ENCODE measurements at regions not wholly inside any gene's neighbourhood (a gene's known extent, or its start where the extent isn't known, plus 50 kb on each side); places are given as distances from the start of the nearest gene placed in this dataset.

DNA sequence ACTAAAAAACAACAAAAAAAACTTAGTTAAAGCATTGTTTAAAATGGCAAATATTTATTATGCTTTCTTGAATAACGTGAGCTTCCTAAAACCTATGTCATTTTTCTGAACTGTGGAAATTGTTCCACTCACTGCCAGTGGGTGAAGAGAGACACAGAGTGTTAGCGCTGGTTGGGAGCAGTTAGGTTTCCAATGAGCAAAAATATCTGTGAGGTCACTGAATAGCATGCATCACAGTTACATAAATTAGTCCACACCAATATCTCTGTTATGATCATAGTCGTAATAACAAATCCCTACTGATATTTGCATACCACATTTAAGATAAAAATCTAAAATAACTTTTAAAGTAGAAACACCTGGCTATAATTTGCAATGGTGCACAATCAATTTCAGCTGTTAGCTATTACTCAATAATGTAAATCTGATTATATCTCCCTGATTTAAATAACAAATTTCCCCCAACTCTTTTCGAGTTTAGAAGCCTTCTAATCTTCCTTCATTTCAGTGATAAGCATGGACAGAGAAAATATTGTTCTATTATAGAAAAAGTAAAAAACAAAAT is 1094.0 kb upstream of the KLHL29 start:
- no peak for DNase-seq

DNA sequence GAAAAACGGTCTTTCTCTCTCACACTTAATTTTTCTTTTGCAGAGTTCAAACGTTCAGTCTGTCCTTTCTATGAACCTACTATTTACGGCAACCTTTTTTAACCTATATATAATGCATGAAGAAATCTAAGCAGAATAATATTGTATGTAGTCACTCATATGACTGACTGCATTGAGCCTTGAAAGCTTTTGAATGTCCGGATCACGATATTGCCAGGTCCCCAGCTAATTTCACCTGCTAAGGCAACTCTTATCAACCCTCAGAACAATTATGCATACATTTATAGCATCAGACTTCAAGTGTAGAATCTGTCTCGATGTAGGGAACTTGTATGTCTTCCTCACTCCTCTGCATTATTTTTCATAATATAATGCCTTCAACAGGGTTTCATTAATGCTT is 1083.8 kb upstream of the KLHL29 start:
- no peak for DNase-seq

DNA sequence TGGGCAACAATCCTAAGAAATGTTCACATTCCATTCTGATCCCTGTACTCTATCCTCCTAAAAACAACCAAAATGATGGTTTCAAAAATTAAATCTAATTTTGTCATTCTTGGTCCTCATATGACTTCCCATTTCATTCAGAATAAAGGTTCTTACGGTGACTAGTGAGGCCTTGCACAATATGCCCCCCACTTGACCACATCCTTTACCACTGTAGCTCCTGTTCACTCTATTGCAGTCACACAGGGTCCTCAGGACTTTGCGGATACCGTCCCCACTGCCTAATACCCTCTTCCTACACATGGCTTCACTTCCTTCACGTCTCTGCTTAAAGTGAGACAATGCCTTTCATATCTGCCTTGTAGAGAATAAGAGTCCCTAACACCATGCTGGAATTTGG is 1058.7 kb upstream of the KLHL29 start:
- DNase-seq: no peak

DNA sequence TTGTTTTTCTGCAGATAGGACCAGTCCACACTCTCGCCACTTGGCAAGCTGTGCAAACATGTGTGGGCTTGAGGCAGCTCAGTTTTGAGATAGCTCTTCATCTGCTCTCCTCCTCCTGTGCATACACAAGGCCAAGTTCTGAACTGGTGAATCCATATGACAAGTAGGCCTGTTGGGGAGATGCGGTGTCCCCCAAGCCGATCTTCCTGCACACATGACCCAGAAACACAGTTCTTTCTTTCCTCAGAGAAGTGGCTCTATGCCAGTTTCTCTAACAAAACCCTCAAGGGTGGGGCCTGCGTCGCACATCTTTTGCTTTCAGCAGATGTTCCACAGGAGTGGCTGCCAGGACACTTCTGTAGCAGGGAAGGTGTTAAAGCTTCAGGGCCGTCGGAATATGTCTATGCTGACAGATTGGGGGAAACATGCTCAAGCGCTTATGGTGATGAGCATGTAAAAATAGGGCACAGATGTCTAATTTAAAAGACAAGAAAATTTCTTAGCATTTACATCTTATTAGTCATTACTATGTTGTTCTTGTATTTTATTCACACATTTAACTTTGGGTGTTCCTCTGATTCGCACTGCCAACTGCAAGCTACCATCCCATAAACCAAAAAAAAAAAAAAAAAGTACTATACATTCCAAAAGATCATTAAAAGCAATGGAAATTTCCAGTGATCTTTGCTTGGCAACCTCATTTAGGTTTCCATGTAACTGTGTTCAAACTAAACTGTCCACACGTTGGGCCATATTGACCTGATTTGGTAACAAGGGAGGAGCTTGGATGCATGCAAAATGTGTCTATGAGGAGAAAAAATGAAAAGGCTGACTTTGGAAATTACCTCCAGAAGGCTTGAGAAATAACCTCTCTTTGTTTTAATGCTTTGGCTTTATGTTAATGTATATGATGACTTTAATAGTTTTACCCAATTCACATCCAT is 1055.5 kb upstream of the KLHL29 start:
- DNase-seq: no peak

DNA sequence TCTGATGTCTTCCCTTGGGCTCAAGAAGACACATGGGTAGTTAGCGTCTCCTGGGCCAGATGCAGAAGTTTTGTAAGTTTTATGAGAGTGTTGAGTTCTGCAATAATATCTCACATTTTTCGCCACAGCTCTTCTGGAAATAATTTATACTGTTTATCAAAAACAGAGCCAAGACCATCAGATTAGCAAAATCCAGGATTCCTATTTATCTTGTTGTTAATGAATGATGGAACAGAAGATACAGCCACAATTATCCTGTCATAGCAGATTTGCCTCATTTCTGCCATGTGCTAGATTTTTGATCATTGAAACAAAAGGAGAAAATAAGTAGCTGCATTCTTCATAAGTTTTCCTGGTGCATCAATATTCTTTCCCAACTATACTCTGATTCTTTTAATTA is 1048.6 kb upstream of the KLHL29 start:
- DNase-seq: no peak

DNA sequence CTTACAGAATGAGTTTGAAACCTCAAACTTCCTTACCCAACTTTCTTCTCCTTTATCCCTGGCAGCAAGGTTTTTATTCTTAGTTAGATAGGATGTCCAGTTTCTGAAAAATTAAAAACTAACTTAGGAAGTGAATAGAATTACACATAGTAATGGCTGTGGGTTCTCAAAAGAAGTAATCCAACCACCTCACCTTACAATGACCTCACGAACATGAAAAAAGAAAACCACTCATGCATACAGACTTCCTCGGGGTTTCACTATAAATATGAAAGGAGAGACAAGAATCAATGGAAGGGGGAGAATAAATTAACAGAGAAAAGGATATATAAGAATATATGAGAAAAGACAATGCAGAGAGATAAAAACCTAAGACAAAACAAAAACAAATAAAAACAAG is 1044.3 kb upstream of the KLHL29 start:
- no peak for DNase-seq

DNA sequence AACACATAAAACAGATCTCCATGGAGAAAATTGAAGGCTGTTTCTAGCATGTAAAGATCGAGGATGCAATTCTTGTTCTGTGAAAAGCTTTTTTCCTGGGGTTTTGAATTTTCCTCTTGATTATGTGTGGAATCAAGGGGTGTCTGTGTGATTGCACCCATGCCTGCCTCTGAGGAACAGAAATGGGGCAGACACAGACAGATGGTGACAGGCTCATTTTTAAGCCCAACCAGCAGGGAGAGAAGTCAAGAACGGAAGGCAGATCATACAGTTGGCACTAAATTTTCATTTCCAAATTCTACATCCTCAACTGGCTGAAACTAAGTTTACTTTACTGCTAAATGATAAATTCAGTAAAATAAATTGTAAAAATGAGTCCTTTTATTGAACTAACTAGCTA is 1037.7 kb upstream of the KLHL29 start:
- no peak for DNase-seq

DNA sequence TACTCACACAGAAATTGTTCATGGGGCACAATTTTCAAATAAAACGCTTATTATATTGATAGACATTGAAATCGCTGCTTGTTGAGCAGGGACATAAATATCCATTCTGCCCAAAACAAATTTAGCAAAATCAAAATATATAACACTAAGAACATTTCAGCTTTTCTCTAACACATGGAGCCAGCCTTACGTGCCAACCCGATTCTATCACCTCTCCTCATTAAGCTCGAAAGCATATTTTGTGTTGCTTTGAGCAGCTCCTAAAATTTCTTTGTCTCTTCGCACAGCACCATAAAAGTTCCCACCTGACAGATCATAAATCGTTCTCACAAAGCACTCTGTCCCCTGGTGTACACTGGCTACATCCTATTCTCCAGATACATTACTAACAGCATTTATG is 1034.4 kb upstream of the KLHL29 start:
- DNase-seq: no peak

DNA sequence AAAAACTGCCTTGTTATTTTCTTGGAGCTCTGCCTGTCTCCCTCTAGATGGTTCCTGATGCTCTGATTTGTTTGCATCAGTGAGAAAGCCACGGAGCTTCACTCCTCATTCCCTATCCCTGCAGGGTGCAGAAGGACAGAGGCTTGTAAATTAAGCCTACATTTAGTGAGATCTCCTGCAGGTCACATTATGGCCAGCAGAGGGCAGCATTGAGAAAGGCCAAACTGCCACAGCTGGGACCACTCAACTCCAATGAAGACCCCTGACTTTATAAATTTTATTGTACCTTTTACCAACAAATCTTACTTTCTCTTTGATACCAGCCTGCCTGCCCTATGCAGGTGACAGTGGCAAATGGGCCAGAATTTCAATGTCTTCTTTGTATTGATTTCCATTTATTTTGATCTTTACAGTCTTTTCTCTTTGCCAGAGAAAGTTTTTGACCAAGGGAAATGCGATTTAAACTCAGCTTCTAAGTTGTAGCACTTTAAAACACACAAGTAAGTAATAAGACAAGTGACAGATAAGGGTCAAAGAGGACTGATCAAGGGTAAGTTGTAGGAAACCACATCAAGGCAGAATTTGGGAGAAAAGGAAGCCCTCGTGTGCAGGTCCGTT is 1029.1 kb upstream of the KLHL29 start:
- peak in 1 of 2 experiments; percentile 12 for DNase-seq

DNA sequence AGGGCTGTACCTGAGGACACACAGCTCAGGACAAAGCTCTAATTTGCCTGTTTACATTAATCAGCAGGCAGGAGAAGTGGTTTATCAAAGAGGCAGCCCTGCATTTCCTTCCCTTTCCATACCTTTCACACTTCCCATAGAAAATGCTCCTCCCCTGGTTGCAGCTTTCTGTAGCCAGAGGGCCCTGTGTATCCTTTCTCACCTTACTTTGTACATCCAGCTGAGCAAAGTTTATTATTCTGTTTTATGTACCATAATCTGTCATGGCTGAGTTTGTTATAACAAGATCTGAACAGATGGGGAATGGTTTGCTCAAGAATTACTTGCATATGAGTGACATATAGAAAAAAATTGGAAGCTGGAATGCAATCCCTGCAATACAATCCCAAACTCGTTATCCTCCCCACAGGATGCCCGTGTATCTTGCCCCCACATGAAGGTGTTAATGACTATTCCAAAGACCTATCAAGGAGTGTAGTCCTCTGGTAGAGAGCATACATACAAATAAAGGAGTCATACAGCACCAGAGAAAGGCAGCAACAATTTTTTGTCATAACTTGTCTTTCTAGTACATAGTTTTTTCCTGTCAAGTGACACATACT is 1025.8 kb upstream of the KLHL29 start:
- DNase-seq: no peak

DNA sequence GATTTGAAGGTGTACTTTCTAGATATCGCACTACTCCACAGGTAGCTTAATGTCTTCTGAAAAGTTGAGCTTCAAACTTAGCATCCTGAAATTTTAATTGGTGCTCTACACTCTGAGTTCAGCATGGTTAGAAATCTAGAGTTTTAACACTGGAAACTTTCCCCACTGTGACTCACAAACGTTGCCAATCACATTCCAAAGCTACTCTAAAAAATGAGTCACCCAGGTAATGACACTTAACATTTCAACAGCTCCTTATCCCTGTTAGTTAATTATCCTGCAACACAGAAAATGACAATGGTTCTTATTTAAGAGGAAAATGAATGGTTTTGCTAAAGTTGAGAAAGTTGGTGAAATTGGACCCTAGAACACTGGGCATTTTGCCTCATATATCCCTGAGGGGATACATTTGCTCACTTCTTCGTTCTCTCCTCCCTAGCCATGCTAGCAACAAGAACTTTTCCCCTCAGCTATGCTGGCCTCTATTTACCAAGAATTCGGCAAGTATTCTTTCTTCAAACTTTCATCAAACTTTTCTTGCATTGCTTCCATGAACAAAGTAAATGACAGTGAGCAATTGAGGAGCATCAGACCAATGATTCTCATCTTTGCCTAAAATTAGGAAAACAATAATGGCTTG is 1024.1 kb upstream of the KLHL29 start:
- no peak for DNase-seq

DNA sequence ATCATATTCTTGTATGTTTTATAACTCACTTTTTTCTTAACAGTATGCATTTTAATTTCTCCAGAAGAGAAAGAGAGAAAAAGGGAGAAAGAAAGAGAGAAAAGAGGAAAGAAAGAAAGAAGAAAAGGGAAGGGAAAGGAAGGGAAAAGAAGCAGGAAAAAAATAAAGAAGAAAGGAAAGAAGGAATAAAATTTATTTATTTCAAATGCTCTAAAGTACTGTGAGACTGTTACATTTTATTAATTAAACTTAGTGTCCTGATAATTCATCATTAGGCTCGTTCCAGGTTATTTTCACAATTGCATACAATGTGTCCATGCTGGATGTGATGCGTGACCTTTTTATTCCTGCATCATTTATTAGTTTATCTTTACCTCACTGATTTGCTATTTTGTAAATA is 1023.4 kb upstream of the KLHL29 start:
- DNase-seq: no peak

DNA sequence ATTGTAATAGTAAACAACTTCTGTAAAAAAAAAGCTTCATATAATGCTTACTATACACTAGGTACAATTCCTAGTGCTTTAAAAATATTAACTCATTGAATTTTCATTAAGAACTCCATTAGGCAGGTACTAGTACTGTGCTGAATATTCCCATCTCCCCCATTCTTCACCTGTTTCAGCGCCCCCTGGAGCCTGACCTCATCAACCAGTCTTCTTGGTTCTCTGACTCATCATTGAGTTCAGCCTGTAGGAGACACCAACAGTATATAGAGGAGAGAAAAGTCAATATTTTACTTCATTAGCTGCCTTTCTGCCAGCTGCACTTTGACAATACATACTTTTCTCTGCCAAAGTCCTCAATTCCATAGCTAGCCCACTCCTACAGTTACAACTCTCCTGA is 1009.9 kb upstream of the KLHL29 start:
- no peak for DNase-seq

DNA sequence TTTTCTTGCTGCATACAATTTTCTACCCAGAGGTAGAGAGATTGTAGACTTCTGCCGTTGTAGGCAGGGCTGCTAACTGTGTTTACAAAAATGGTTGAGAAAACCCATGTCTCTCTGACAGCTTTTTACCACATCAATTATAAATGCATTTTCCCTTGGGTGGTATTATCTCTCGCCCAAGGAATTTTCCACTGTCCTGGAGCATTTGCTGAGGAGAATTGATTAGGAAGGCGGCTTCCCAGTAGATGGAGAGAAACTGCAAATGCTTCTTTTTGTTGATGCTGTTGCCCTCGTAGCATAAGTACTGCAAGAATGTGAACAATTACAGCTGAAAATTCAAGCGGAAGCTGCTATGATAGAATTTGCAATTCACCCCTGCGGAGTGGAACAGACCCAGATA is 1007.7 kb upstream of the KLHL29 start:
- DNase-seq: no peak

DNA sequence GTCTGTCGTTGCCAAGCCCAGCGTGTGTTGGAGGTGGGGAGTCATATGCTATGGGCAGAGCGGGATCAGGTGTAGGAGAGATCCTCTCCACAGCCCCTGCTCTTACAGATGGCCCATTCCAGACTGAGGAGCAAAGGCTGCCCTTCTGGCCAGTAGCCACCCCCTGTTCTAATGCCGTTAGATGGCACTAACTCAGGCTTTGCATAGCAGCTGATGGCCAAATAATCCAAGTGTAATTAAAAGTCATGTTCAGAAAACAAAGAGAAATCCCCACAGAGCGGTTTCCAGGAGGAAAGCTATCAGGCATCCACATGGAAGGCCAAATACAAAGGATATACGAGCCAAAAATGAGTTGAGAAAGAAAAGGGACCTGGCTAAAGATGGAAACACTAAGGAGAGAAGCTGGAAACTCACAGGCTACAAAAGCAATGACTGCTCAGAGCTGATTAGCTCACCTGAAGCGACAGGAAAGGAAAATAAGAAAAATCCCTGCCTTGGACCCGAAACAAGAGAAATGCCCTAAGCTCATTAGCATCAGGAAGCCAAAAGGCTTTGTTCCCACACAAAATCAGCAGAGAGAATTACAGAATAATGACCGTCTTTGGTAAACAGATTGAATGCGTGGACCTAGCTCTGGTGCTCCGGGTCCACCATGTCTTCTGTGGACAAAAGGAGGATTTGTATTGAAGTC is 1002.4 kb upstream of the KLHL29 start:
- no peak for DNase-seq

DNA sequence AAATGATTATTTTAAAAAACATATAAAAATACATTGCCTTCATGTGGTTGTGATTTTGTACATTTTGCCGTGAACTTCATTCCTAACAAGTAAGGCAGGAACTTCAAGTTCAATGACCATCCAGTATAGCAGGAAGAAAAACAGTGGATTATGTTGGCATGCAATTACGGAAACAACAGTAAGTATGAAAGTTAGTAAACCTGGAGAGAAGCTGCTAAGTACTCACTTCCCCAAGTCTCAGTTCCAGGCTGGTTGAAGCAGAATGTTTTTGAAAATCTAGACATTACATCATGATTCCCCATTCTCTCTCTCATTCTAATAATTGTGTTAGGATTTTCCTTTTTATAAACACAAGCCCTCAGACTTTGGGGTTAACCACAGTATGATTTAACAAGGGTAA is 987.1 kb upstream of the KLHL29 start:
- no peak for DNase-seq

DNA sequence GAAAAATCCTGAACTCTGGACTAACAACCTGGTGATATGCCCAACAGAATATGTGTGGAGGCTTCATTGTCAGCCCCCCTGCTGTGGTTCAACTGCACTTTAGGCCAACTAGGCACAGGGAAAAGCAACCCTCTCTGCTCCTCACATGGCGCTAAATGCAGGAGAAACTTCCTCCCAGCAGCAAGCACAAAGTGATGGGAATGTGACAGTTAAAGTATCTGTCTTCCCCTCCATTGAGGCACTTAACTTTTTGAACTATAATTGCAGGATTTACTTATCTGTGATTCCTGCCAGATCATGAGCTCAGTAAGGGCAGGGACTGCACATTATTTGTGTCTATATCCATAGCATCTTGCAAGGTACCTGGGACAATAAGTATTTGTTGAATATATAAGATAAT is 981.2 kb upstream of the KLHL29 start:
- no peak for DNase-seq

DNA sequence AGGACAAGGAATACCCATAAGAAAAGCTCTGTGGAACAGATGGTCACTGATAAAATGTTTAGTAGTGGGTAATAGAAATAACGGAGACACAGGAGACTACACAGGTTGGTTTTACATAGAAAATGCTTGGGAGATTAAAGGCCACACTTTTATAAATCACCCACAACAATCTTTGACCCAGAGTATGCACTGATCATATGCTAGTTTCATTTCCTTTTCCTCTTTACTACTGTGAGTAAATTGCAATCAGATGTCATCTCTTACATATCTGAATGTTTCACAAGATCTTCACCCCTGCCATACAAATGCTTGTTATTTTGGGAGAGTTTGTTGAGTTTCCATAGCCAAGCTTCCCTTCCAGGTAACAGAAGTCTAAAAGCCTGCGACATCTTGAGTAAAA is 978.4 kb upstream of the KLHL29 start:
- DNase-seq: no peak

DNA sequence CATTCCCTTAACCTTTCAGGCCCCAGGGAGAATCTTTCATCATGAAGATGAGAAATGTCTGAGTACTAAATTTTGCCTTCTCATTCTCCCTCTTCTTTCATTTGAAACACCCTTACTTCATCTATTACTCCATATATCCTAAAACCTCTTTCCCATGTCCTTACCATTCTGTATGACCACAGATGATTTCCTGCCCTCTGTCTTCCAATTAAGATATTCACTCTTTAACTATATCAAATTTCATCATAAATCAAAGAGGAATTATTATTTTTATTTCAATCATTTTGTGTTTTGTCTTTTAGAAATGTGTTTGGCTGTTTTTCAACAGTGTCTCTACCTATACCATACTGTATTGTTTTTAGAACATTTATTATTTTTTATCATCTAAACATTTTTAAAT is 964.9 kb upstream of the KLHL29 start:
- no peak for DNase-seq

DNA sequence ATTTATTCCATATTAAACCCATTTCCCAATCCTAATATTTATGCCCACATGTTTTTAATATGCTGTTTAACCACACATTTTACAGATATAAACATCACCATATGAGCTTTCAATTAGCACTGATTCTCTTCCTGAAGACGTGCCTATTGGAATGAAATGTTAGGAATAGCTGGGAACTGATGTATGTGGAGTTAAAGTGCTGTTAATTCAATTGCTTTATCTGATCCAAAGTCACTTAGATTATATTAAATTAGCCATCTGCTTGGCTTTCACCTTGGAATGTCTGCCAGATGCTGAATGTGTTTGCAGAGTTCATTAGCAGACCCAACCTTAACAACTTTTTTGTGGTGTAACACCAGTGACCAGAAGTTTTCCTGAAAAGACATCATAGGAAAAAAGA is 942.9 kb upstream of the KLHL29 start:
- no peak for DNase-seq

DNA sequence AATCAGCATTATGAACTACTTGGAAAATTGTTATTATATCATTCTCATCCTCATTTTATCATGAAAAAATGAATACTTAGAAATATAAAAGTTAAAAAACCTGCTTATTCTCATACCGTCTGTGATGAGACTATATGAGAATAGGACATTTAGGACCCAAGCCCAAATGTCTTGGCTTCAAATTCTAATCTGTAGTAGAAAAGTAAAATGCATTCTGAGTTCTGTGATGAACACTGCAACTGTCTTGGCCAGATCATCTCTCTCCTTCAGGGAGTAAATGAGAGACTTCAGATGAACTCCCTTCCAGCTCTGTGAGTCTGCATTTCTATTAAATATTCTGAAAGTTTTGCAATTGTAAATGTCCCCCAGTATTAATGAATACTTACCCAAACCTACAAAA is 940.7 kb upstream of the KLHL29 start:
- no peak for DNase-seq

DNA sequence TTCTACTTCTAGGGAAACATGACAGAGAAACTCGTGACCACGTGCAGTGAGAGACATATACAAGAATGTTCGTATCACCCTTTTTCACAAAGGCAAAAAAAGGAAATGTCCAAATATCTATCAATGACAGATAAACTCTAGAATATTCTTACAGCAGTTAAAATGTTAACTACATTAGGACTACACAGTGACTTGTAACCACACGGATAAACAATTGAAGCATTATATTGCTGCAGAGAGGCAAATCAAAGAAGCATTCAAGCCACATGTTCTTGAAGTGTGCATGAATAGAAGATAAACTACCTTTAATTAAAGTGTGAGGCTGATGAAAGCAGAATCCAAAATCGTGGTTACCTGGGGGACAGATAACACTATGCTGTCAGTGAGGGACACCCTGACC is 935.3 kb upstream of the KLHL29 start:
- no peak for DNase-seq

DNA sequence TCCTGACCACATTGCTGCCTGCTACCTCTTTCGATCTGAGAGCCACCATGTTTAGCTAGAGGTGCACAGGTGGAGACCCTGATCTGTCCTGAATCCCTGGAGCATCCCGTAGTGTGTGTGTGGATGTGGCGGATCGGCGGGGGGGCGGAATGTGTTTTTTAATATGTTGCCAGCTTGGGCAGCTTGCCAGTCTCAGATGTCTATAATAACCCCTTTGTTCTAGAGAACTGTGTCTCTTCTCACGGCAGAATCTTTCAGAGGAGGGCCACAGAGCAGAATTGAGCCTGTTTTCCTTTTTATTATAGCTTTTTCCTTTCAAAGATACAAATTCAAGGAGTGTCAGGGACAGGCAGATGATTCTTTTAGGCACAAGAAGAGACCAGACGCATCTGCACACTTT is 934.1 kb upstream of the KLHL29 start:
- no peak for DNase-seq

Data from SW 1271 (cell line).